ENCODE measurements at regions not wholly inside any gene's neighbourhood (a gene's known extent, or its start where the extent isn't known, plus 50 kb on each side); places are given as distances from the start of the nearest gene placed in this dataset.
A peak's percentile ranks its signal among the peaks of the same experiment; 100 is the strongest.
"Not testable (repeated sequence)": the region's sequence is repeated elsewhere in the genome, so short reads cannot be mapped to it uniquely, and the experiment has no call there.

- not testable (repeated sequence) for DNase-seq
Measured at GRCh38 chr7:142636107-142636506, 113.2 kb upstream of the PRSS1 start.

GRCh38 chr7:142632271-142633134 lies 116.8 kb upstream of the PRSS1 start:
- DNase-seq: peak; percentile 11 to 75 (median 46)

GRCh38 chr7:142629588-142630260 lies 119.5 kb upstream of the PRSS1 start:
- no peak for DNase-seq

- DNase-seq: no peak
Measured at GRCh38 chr7:142628945-142629344, 120.3 kb upstream of the PRSS1 start.

- not testable (repeated sequence) for DNase-seq
Measured at GRCh38 chr7:142627223-142627622, 122.0 kb upstream of the PRSS1 start.

DNA sequence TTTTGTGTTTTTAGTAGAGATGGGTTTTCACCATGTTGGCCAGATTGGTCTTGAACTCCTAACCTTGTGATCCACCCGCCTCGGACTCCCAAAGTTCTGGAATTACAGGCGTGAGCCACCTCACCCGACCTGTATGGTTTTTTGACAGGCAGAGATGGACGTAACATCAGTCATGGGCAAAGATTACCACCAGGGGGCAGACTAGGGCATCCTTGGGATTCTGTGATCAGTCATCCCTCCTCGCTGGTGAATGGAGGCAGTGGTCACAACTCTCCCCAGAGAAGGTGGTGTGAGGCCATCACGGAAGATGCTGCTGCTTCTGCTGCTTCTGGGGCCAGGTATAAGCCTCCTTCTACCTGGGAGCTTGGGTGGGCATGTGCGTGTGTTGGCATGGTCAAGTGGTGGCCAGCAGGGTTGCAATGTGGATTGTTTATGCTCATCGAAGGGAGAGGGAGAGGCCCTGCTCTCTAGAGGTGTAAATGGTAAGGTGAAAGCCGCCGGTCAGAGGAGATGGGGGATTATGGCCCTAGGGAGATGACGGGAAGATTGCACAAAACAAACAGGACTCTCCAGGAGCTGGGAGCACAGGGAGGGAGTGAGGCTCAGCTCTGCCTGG lies 122.7 kb upstream of the PRSS1 start:
- DNase-seq: peak; percentile 28 to 70 (median 55)

- not testable (repeated sequence) for DNase-seq
Measured at GRCh38 chr7:142625216-142625615, 124.1 kb upstream of the PRSS1 start.

DNA sequence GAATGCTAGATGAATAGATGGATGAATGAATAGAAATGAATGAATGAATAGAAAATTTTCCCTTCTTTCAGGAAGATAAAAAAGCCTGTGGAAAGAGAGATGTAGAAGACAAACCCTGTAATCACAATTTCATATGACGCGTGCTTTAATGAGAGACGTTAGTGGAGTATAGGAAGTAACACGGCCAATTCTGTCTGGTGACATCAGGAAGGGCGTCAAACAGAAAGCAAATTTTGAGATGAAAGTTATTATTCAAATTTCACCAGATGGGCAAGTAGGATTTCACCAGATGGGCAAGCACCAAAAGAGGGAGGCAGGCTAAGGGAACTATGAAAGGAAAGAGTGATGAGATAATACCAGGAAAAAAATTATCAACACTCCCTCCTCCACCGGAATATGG lies 128.9 kb upstream of the PRSS1 start:
- peak in 1 of 6 experiments; percentile 7 for DNase-seq

DNA sequence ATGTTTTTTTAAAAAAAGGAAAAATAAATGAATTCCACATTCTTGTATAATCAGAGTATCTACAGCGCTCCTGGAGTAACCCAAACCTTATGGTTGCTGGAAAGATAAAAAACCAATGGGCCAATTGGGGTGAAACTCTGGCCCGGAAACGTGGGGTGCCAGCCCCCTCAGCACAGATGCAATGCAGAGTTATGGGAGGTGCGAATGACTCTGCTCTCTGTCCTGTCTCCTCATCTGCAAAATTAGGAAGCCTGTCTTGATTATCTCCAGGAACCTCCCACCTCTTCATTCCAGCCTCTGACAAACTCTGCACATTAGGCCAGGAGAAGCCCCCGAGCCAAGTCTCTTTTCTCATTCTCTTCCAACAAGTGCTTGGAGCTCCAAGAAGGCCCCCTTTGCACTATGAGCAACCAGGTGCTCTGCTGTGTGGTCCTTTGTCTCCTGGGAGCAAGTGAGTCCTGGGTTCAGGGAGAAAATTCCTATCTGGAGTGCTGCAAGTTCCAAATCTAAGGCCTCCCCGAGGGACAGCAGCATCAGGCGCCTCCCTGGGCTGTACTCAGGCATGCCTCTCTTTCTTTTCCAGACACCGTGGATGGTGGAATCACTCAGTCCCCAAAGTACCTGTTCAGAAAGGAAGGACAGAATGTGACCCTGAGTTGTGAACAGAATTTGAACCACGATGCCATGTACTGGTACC lies 130.5 kb upstream of the PRSS1 start:
- no peak for DNase-seq

DNA sequence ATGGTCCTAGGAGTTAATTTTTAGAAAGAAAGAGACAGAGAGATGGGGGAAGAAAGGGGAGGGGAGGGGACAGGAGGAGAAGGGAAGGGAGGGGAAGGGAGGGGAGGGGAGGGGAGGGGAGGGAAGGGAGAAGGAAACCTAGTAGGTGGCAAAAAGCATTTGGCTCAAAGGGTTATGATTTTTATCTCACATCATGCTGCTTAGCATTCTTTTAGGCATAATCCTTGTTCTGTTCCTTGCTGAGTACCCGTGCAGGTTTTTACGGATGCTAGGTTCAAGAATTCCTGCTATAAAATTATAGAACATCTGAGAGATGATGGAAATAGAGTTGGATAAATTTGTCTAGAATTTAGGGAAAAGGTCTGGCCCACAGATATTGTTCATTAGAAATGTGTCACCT lies 132.4 kb upstream of the PRSS1 start:
- no peak for DNase-seq

- DNase-seq: no peak
Measured at GRCh38 chr7:142616121-142616643, 133.1 kb upstream of the PRSS1 start.

DNA sequence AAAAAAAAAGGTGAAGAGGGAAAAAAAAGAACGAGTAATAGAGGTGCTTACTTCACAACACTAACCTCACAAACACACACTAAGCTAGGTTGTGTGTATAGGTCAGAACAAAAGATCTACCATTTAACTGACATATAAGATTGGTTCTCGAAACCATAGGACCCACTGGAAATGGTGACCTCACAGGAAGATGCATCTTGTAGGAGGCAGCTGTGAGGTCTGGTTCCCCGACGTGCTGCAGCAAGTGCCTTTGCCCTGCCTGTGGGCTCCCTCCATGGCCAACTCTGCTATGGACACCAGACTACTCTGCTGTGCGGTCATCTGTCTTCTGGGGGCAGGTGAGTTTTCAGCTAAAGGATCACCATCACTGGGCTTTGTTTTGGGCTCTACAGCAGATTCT lies 133.8 kb upstream of the PRSS1 start:
- DNase-seq: no peak

- DNase-seq: no peak
Measured at GRCh38 chr7:142614116-142614515, 135.2 kb upstream of the PRSS1 start.

DNA sequence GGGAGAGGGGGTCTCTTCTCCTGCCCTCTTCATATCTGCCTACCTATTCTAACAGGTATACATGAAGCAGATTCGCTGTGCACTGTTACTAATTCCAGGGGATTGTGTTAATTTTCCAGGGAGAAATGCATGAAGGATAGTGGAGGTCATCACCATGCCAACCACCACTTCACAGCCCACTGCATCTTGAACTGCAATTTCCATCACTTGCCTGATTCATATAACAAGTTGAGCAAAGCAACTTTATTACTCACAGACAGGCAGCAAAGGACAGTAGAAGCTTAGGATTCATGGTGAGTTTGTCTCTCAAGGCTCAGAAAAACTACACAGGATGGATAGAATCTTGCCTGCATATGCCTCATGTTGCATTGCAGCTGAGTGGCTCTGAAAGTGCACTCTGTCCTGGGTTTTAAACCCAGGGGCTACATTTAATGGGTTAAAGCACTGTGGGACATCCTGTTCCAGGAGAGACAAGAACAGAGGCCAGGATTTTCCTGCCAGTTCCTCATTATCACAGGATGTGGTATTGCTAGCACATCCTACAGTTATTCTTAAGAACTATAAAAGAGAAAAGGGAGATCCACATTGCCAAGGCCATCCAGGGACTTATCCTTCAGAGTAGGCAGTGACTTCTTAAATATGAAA lies 136.9 kb upstream of the PRSS1 start:
- no peak for DNase-seq

GRCh38 chr7:142611566-142612236 lies 137.6 kb upstream of the PRSS1 start:
- no peak for DNase-seq

- DNase-seq: no peak
Measured at GRCh38 chr7:142608630-142609428, 140.4 kb upstream of the PRSS1 start.

- DNase-seq: no peak
Measured at GRCh38 chr7:142607351-142607750, 141.9 kb upstream of the PRSS1 start.

DNA sequence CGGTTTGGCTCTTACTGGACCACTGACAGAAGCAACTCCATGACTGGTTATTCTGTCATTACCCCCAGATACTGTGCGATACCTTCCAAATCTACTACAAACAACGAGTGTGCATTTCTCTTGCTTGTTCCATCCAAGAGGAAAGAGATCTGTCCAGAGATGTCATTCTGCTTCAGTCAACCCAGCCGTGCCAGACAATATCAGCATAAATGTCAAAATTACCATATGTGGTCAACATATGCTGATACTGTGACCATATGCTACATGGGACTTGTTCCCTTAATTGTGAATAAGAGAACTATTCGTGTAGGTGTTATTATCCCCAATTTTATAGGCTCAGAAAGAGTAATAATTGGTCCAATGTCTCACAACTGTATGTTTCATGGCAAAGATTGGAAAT lies 143.2 kb upstream of the PRSS1 start:
- no peak for DNase-seq

GRCh38 chr7:142604671-142605070 lies 144.6 kb upstream of the PRSS1 start:
- DNase-seq: no peak

- DNase-seq: peak; percentile 17 to 70 (median 45)
Measured at GRCh38 chr7:142603870-142604448, 145.3 kb upstream of the PRSS1 start.

DNA sequence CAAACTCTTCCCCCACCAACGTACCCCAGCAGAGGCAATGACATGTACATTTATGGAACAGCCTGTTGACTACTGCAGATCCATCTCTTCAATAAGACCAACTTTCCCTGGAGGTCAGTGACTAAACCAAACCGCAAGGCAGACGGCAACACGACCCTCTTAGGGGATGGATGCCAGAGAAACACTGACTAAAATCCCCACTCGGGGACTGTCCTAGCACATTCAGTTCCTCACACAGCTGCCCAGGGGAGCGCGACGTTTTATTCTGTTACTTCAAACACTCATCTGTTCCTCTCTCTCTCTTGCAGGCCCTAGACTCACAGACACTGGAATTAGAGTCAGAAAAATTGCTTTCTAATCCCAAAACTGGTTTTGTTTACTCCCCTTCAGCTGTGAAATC lies 146.5 kb upstream of the PRSS1 start:
- DNase-seq: no peak

Measured in stimulated activated naive CD4-positive, alpha-beta T cell (primary cell).